Activated CD4-positive, alpha-beta memory T cell treated with anti-CD3 and anti-CD28 coated beads, Interleukin-2, amount 10 ng/mL, durations not matched to agents 7 days and 5 days (primary cell): ENCODE measurements at regions not wholly inside any gene's neighbourhood (a gene's known extent, or its start where the extent isn't known, plus 50 kb on each side); places are given as distances from the start of the nearest gene placed in this dataset.
A peak's percentile ranks its signal among the peaks of the same experiment; 100 is the strongest.
"Not testable (repeated sequence)": the region's sequence is repeated elsewhere in the genome, so short reads cannot be mapped to it uniquely, and the experiment has no call there.

ENCODE experiments used
- CTCF ChIA-PET: fragments of 350-600 bp; sonication (Branson Sonifier 250); formaldehyde crosslinking; loops from one replicate; lab custom pipeline; 2021; ENCODE audit warnings: antibody characterized with exemption, inconsistent platforms; lab: Charles Lee
- POLR2A ChIA-PET: fragments of 350-600 bp; sonication (Branson Sonifier 250); formaldehyde crosslinking; loops from one replicate; lab custom pipeline; 2021; ENCODE audit warnings: antibody characterized with exemption; lab: Charles Lee
- DNase-seq: peaks from one replicate; pipeline ENCODE4 v3.0.0-alpha.2; 2020
- H3K27ac Mint-ChIP-seq: one replicate; pipeline ENCODE4 v1.8.0; 2021; ENCODE audit warnings: mild to moderate bottlenecking, mixed read lengths
- H3K27me3 Mint-ChIP-seq: one replicate; pipeline ENCODE4 v1.8.0; 2021; ENCODE audit warnings: mixed read lengths
- H3K36me3 Mint-ChIP-seq: one replicate; pipeline ENCODE4 v1.8.0; 2021; ENCODE audit warnings: low read depth, mixed read lengths
- H3K4me1 Mint-ChIP-seq: one replicate; pipeline ENCODE4 v1.8.0; 2021; ENCODE audit warnings: mixed read lengths
- H3K4me3 Mint-ChIP-seq: one replicate; pipeline ENCODE4 v1.8.0; 2021; ENCODE audit warnings: mild to moderate bottlenecking, mixed read lengths
- H3K9me3 Mint-ChIP-seq: one replicate; pipeline ENCODE4 v1.8.0; 2021; ENCODE audit warnings: mixed read lengths

DNA sequence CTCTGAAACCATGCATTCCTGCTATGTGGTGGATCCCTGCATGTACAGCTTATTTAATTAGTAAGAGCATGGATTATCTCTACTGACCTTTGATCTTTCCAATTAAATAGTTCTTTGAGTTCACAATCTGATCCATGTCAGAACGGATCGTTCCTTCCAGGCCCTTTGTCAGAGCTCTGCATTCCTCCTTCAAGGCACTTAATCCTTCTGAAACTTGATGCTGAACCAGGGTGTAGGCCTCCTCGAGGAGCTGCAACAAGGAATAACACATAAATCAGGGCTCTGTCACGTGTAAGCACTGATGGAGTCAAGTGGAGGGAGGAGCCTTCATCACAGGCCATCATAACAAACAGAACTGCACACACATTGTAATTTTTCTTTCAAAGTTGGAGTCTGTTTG is 68.4 kb upstream of the EDEM3 start:
- CTCF ChIA-PET: interaction anchor here (1.2 kb wide), 1 partner anchor 17 kb away, joined by 3 read pairs; no protein-coding TSS in a partner anchor
- Mint-ChIP-seq H3K9me3 (no peaks in the 10 kb centered on the region), H3K27me3 (no peaks in the 10 kb centered on the region), H3K36me3 (peaks cover 87% of the 10 kb centered on the region), H3K27ac (no peak overlapping the region), H3K4me1 (peaks cover 7% of the 10 kb centered on the region), H3K4me3 (no peak overlapping the region)
- POLR2A ChIA-PET: interaction anchor here (1.4 kb wide), 1 partner anchor 151 kb away, joined by 4 read pairs; the partner anchor contains the start of gene NIBAN1
- DNase-seq: no peak

DNA sequence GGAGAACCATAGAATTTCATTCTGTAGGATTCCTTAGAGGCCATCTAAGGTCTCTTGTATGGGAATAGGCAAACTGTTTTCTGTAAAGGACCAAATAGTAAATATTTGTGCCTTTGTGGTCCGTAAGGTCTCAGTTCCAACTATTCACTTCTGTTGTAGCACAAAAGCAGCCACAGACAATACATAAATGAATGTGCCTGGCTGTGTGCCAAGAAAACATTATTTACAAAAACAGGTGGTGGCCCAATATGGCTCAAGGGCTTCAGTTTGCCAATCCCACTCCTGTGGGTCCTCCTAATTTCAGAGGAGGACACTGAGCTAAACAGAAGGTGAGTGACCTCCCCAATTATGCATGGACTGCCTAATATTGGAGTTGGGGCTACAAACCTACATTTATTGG is 67.6 kb upstream of the EDEM3 start:
- POLR2A ChIA-PET: interaction anchor here (1.4 kb wide), 1 partner anchor 152 kb away, joined by 4 read pairs; the partner anchor contains the start of gene NIBAN1
- no peak overlapping the region for H3K4me3 Mint-ChIP-seq
- peaks cover 91% of the 10 kb centered on the region for H3K36me3 Mint-ChIP-seq

DNA sequence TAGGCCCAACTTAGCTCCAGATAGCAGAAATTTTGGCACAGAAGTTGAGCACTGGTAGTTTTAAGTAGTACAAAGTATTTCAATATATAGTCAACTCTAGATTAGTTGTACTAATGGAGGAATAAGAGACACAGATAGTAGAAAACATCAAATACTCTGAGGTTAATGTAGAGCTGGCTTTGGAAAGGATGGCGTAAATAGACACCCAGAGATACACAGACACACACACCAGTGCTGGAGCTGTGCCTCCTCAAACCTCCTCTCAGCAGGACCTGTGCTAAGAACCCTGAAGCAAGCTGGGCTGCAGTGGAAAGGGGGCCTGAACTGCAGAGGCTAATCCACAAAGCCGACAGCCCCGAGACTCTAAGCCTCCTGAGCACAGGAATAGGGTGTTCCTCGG is 67.0 kb upstream of the EDEM3 start:
- DNase-seq: no peak
- Mint-ChIP-seq H3K4me1 (peaks cover 7% of the 10 kb centered on the region), H3K27me3 (no peaks in the 10 kb centered on the region), H3K27ac (no peak overlapping the region), H3K9me3 (peaks cover 4% of the 10 kb centered on the region), H3K4me3 (no peak overlapping the region), H3K36me3 (peaks cover 90% of the 10 kb centered on the region)
- ChIA-PET CTCF (no interaction called here), POLR2A (interaction anchor here (0.8 to 1.4 kb wide), 3 partner anchors 12 to 153 kb away, joined by 3 to 4 read pairs (median 4); partner anchors contain the start of gene NIBAN1)

More for the DNA sequence above, 67.6 kb upstream of the EDEM3 start:
- no peaks in the 10 kb centered on the region for H3K27me3 Mint-ChIP-seq
- H3K27ac Mint-ChIP-seq: no peak overlapping the region
- peaks cover 4% of the 10 kb centered on the region for H3K9me3 Mint-ChIP-seq
- peaks cover 7% of the 10 kb centered on the region for H3K4me1 Mint-ChIP-seq
- DNase-seq: no peak
- CTCF ChIA-PET: interaction anchor here (1.2 kb wide), 1 partner anchor 17 kb away, joined by 3 read pairs; no protein-coding TSS in a partner anchor

DNA sequence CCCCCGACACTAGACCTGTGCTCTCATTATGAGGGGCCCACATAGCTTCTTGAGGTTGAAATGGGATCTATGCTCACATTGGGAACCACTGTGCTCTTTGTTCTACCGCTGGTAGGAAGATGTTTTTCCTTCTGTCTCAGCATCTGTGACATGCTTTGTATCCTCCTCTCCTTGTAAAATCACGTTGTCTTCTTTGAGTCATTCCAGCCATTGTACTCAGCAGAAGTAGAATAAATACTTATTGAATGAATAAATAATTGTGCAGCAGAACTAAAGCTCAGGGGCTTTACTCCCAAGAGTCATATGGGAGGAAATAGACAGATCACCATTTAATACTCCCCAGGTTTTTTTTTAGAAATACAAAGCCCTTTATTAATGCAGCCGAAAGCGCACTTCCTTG is 66.3 kb upstream of the EDEM3 start:
- H3K4me1 Mint-ChIP-seq: peaks cover 4% of the 10 kb centered on the region
- ChIA-PET CTCF (no interaction called here), POLR2A (interaction anchor here (0.8 to 1.0 kb wide), 2 partner anchors 12 to 136 kb away, joined by 3 to 4 read pairs; no protein-coding TSS in a partner anchor)
- H3K9me3 Mint-ChIP-seq: peaks cover 4% of the 10 kb centered on the region
- no peak for DNase-seq
- no peaks in the 10 kb centered on the region for H3K27me3 Mint-ChIP-seq
- no peak overlapping the region for H3K27ac Mint-ChIP-seq
- no peak overlapping the region for H3K4me3 Mint-ChIP-seq
- peaks cover 89% of the 10 kb centered on the region for H3K36me3 Mint-ChIP-seq

DNA sequence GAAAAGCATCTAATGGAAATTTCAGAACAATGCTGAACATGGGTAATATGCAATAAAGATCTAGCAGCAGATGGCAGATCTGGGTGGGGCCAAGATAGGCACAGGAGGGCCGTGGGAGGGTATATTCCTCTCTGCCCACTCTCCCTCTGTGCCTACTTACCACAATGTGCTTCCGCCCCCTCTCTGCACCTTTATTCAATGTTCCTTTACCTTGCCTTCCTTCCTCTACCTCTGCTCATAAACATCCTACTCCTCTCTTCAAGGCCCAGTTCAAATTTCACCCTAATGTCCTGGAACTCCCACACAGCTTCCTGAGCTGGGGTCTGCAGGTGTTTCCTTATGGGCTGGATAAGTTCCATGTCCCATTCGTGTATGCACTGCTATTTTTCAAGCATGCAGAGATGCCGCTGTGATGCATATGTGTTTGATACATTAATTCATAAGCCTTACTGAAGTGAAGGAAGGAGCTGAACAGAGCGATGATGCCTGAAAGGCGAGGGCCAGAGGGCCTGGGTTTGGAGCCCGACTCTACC is 65.6 kb upstream of the EDEM3 start:
- H3K36me3 Mint-ChIP-seq: peaks cover 89% of the 10 kb centered on the region
- POLR2A ChIA-PET: interaction anchor here (1.0 kb wide), 1 partner anchor 13 kb away, joined by 4 read pairs; no protein-coding TSS in a partner anchor
- no peak overlapping the region for H3K27ac Mint-ChIP-seq
- peaks cover 4% of the 10 kb centered on the region for H3K4me1 Mint-ChIP-seq
- no peak overlapping the region for H3K4me3 Mint-ChIP-seq
- H3K27me3 Mint-ChIP-seq: no peaks in the 10 kb centered on the region
- no peak for DNase-seq
- H3K9me3 Mint-ChIP-seq: peaks cover 5% of the 10 kb centered on the region
- CTCF ChIA-PET: interaction anchor here (3.2 kb wide), 1 partner anchor 15 kb away, joined by 13 read pairs; no protein-coding TSS in a partner anchor

DNA sequence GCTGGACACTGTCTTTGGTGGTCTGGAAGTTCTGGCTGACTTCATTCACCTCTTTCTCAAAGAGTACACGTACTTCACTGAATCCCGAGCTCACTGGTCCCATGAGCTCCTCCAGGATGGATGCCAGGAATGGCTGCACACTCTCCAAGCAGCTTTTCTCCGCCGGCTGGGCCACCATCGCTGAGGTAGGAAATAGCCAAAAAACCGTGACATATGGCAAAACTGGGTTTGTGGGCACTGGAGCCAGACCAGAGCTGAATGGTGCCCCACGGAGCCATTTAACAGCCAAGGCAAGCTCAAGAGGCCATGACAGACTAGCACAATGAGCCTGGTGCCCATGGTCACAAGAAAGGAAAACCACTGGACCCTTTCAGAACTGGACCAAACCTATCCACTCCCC is 64.0 kb upstream of the EDEM3 start:
- Mint-ChIP-seq H3K27me3 (no peaks in the 10 kb centered on the region), H3K9me3 (peaks cover 13% of the 10 kb centered on the region), H3K36me3 (peaks cover 89% of the 10 kb centered on the region), H3K27ac (no peak overlapping the region), H3K4me1 (no peaks in the 10 kb centered on the region), H3K4me3 (no peak overlapping the region)
- DNase-seq: no peak
- POLR2A ChIA-PET: no interaction called here
- CTCF ChIA-PET: interaction anchor here (1.0 to 3.2 kb wide), 2 partner anchors 12 to 13 kb away, joined by 3 to 13 read pairs; no protein-coding TSS in a partner anchor

DNA sequence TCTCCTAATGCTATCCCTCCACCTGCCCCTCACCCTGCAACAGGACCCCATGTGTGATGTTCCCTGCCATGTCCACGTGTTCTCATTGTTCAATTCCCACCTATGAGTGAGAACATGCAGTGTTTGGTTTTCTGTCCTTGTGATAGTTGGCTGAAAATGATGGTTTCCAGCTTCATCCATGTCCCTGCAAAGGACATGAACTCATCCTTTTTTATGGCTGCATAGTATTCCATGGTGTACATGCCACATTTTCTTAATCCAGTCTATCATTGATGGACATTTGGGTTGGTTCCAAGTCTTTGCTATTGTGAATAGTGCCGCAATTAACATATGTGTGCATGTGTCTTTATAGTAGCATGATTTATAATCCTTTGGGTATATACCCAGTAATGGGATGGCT is 62.3 kb upstream of the EDEM3 start:
- POLR2A ChIA-PET, H3K4me3 Mint-ChIP-seq, DNase-seq, H3K27ac Mint-ChIP-seq, H3K4me1 Mint-ChIP-seq, H3K27me3 Mint-ChIP-seq: not testable (repeated sequence)
- CTCF ChIA-PET: interaction anchor here (2.0 to 3.2 kb wide), 2 partner anchors 12 kb away, joined by 9 to 13 read pairs; no protein-coding TSS in a partner anchor
- Mint-ChIP-seq H3K9me3 (peaks cover 13% of the 10 kb centered on the region), H3K36me3 (peaks cover 83% of the 10 kb centered on the region)

DNA sequence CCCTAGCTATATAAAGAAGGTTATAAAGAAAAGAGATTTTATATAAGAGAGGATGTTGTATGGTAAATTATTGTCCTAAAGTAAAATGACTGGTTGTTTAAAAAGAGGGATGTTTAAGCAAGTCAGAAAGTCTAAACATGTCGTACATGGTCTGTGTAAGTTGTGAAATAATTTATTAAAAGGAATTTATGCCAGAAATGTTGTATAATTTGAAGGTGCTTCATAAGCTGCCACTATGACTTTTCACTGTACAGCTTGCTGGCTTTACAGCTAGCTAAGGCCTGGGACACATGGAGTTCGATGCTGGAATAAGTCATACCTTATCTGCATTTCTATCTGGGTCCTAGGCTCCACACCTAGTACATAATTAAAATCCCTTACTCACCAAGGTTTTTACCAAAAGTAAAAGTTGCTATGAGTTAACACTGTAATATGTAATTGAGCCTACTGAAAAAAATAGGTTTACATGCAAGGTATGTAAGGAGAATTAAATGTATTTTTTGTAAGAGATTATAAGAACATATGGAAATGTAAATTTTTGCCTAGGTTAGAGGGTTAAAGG is 59.0 kb upstream of the EDEM3 start:
- POLR2A ChIA-PET: interaction anchor here (3.0 kb wide), 1 partner anchor 161 kb away, joined by 11 read pairs; the partner anchor contains the start of gene NIBAN1
- H3K27ac Mint-ChIP-seq: no peak overlapping the region
- CTCF ChIA-PET: interaction anchor here (1.6 to 1.9 kb wide), 2 partner anchors 8 to 168 kb away, joined by 6 to 8 read pairs; no protein-coding TSS in a partner anchor

DNA sequence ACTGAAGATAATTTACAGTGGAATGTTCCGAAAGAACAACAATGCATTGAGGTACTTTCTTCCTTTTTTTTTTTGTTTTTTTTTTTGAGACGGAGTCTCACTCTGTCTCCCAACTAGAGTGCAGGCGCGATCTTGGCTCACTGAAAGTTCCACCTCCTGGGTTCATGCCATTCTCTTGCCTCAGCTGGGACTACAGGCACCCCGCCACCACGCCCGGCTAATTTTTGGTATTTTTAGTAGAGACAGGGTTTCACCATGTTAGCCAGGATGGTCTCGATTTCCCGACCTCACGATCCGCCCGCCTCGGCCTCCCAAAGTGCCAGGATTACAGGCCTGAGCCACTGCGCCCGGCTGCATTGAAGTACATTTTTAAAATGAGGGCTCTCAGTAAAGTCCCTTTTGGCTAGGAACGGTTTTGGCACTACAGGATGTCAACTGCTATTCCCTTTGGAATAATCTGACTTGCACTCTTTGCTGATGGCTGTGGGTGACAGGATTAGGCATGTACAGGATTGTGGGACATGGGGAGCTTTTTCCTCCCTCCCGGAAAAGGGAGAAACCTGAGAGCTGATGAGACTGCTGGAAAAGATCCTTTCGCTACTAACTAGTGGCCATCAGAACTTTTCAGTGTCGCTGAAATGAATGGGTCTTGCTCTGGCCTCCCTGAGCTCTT is 56.9 kb upstream of the EDEM3 start:
- Mint-ChIP-seq H3K4me3 (no peak overlapping the region), H3K36me3 (peaks cover 48% of the 10 kb centered on the region), H3K9me3 (peaks cover 9% of the 10 kb centered on the region), H3K27ac (no peak overlapping the region), H3K4me1 (no peaks in the 10 kb centered on the region), H3K27me3 (no peaks in the 10 kb centered on the region)
- ChIA-PET CTCF (no interaction called here), POLR2A (interaction anchor here (3.0 kb wide), 1 partner anchor 163 kb away, joined by 11 read pairs; the partner anchor contains the start of gene NIBAN1)
- DNase-seq: no peak

More for the DNA sequence above, 59.0 kb upstream of the EDEM3 start:
- no peak for DNase-seq
- H3K36me3 Mint-ChIP-seq: peaks cover 58% of the 10 kb centered on the region
- peaks cover 13% of the 10 kb centered on the region for H3K9me3 Mint-ChIP-seq
- no peak overlapping the region for H3K4me3 Mint-ChIP-seq
- H3K4me1 Mint-ChIP-seq: no peaks in the 10 kb centered on the region
- no peaks in the 10 kb centered on the region for H3K27me3 Mint-ChIP-seq

DNA sequence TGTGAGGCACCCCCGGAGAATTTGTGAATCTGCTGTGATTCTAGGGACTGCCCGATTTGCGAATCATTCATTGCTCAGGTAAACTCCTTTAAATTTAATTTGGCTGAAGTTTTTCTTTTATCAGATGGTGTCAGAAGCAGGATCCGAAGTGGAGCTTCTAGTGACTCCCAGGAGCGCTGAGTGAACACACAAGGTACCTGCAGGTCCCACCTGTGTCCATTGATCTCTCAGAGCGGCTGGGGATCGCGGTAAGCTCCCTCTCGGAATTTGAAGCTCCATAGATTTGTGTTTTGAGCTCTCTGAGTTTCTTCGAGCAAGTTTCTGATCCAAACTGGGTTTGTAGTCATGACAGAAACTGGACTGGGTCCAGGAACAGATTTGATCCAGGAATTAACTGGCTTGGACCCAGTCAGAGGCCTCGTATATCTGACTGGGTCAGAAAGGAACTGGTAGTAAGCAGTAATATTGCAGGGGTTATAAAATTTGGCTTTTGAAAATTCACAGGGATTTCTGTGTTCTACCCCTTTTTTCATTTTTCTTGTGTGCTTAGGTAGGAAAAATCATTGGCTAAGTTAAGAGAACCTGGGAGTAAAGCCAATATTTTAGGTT is 56.2 kb upstream of the EDEM3 start:
- ChIA-PET POLR2A (no interaction called here), CTCF (no interaction called here)
- DNase-seq: no peak
- Mint-ChIP-seq H3K4me3 (no peak overlapping the region), H3K9me3 (peaks cover 9% of the 10 kb centered on the region), H3K36me3 (peaks cover 43% of the 10 kb centered on the region), H3K27ac (no peak overlapping the region), H3K27me3 (no peaks in the 10 kb centered on the region), H3K4me1 (peaks cover under 1% of the 10 kb centered on the region)

DNA sequence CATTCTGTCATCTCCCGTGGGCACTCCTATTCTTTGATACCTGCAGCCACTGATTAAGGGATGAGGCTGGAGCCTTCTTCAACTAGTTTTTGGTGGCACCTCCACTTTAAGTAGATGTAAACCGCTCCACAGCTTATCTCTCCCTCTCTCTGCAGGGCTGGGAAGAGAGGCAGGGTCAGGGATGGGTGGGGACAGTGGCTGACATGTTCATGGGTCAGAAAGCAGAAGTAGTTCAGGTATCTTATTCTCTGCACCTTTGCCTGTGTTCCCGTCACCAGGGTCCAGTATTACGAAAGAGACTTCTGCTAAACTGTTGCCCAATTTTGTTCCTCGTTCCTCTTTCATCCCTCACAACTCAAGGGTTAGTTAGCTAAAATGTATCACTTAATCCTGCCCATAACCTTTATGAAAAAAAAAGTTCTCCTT is 51.7 kb upstream of the EDEM3 start:
- no peak overlapping the region for H3K27ac Mint-ChIP-seq
- ChIA-PET CTCF (interaction anchor here (0.5 to 5.4 kb wide), 13 partner anchors 11 to 351 kb away, joined by 3 to 158 read pairs (median 5); partner anchors contain the start of genes NIBAN1, SWT1 and TRMT1L), POLR2A (interaction anchor here (1.1 to 4.6 kb wide), 3 partner anchors 166 to 175 kb away, joined by 6 to 19 read pairs (median 6); partner anchors contain the start of gene NIBAN1)
- peaks cover 54% of the 10 kb centered on the region for H3K36me3 Mint-ChIP-seq
- no peak overlapping the region for H3K4me3 Mint-ChIP-seq
- H3K27me3 Mint-ChIP-seq: no peaks in the 10 kb centered on the region
- H3K9me3 Mint-ChIP-seq: no peaks in the 10 kb centered on the region
- DNase-seq: no peak
- peaks cover 5% of the 10 kb centered on the region for H3K4me1 Mint-ChIP-seq

DNA sequence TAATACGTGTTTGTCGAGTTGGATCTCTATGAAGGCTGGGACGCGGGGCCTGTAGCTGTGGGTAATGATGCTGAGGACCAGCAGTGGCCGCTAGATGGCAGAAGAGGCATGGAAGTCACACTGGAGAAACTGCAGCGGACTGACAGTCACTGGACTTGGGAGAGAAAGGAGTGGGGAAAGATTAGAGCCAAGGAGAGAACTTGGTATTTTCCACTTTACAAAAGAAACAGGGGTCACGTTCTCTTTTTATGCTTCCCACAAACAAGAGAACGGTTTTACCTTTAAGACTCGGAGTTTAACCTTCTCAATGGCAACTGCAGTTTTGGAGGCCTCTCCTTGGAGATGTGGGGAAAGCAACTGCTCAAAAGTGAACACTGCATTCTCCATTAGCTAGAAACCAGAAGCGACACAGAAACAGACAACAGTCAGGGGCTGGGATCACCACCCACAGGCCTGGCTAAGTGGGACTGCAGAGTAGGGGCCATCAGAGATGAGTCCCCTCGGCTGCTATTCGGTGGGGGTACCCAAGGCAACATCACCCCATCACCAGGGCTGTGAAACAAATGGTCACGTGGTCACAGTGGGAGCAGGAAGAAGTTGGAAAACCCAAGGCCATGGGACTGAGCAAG is 51.1 kb upstream of the EDEM3 start:
- no peak overlapping the region for H3K4me3 Mint-ChIP-seq
- no peaks in the 10 kb centered on the region for H3K27me3 Mint-ChIP-seq
- H3K27ac Mint-ChIP-seq: no peak overlapping the region
- H3K4me1 Mint-ChIP-seq: peaks cover 5% of the 10 kb centered on the region
- ChIA-PET CTCF (interaction anchor here (0.5 to 5.4 kb wide), 39 partner anchors 8 to 755 kb away, joined by 3 to 158 read pairs (median 4); partner anchors contain the start of genes C1orf21, NIBAN1, RNF2 and SWT1), POLR2A (interaction anchor here (0.9 to 4.6 kb wide), 6 partner anchors 86 to 178 kb away, joined by 3 to 19 read pairs (median 5); partner anchors contain the start of gene NIBAN1)
- peak; percentile 84 for DNase-seq
- peaks cover 58% of the 10 kb centered on the region for H3K36me3 Mint-ChIP-seq
- no peaks in the 10 kb centered on the region for H3K9me3 Mint-ChIP-seq
